Neural cell (in vitro differentiated cells): ENCODE measurements at regions not wholly inside any gene's neighbourhood (a gene's known extent, or its start where the extent isn't known, plus 50 kb on each side); places are given as distances from the start of the nearest gene placed in this dataset.

Experiments
- CTCF ChIP-seq: fragments of 450-650 bp; IDR thresholded peaks from 2 replicates; pipeline ENCODE4 v1.5.1; 2014; ENCODE audit warnings: antibody characterized with exemption, mild to moderate bottlenecking, moderate library complexity; ENCODE audit not compliant: poor library complexity, severe bottlenecking
- POLR2AphosphoS5 ChIP-seq: IDR thresholded peaks from 2 replicates; pipeline ENCODE4 v1.6.1; 2012

- TF ChIP-seq POLR2AphosphoS5 (no peak), CTCF (no peak)
Measured at GRCh38 chr10:56624082-56624481, 263.0 kb upstream of the ZWINT start.
